ENCODE measurements at regions not wholly inside any gene's neighbourhood (a gene's known extent, or its start where the extent isn't known, plus 50 kb on each side); places are given as distances from the start of the nearest gene placed in this dataset.

DNA sequence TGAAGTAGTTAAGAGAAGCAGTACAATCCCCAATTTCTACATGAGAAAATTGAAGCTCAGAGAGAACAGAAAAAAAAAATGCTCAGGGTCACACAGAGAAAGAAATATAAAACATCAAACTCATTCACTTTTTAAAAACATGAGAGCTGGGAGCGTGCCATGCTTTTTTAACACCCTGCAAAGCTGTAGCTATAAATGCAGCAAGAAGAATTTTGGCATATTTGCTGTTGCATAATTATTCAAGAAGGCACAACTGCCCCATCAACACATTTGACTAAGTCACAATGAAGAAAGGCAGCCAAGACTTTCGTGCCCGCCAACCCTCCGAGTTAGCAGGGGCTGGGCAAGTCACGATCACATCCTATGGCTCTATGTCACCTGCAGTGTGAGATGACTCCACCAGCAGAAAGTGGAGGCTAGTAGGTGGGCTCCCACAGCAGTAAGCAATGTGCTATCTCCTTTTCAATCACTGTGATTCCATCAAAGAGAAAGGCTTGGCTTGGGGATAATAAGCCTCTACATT is 214.8 kb downstream of the DHX15 start:
- TF ChIP-seq SMAD3 (CRISPR knock-in tag; IDR thresholded peaks at IDR 0.05; ENCODE audit: borderline replicate concordance) = no peak
- TF ChIP-seq, protein P1, sequence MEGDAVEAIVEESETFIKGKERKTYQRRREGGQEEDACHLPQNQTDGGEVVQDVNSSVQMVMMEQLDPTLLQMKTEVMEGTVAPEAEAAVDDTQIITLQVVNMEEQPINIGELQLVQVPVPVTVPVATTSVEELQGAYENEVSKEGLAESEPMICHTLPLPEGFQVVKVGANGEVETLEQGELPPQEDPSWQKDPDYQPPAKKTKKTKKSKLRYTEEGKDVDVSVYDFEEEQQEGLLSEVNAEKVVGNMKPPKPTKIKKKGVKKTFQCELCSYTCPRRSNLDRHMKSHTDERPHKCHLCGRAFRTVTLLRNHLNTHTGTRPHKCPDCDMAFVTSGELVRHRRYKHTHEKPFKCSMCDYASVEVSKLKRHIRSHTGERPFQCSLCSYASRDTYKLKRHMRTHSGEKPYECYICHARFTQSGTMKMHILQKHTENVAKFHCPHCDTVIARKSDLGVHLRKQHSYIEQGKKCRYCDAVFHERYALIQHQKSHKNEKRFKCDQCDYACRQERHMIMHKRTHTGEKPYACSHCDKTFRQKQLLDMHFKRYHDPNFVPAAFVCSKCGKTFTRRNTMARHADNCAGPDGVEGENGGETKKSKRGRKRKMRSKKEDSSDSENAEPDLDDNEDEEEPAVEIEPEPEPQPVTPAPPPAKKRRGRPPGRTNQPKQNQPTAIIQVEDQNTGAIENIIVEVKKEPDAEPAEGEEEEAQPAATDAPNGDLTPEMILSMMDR (IDR thresholded peaks at IDR 0.05) = no peak
- TF ChIP-seq MXD4 (CRISPR knock-in tag; IDR thresholded peaks at IDR 0.05; ENCODE audit: borderline replicate concordance) = no peak
- TF ChIP-seq TEAD1 (CRISPR knock-in tag; IDR thresholded peaks at IDR 0.05) = no peak
- TF ChIP-seq, protein P2, sequence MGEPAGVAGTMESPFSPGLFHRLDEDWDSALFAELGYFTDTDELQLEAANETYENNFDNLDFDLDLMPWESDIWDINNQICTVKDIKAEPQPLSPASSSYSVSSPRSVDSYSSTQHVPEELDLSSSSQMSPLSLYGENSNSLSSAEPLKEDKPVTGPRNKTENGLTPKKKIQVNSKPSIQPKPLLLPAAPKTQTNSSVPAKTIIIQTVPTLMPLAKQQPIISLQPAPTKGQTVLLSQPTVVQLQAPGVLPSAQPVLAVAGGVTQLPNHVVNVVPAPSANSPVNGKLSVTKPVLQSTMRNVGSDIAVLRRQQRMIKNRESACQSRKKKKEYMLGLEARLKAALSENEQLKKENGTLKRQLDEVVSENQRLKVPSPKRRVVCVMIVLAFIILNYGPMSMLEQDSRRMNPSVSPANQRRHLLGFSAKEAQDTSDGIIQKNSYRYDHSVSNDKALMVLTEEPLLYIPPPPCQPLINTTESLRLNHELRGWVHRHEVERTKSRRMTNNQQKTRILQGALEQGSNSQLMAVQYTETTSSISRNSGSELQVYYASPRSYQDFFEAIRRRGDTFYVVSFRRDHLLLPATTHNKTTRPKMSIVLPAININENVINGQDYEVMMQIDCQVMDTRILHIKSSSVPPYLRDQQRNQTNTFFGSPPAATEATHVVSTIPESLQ (CRISPR knock-in tag; IDR thresholded peaks at IDR 0.05) = no peak
- TF ChIP-seq CREM (CRISPR knock-in tag; IDR thresholded peaks at IDR 0.05) = no peak
- TF ChIP-seq, protein P3, sequence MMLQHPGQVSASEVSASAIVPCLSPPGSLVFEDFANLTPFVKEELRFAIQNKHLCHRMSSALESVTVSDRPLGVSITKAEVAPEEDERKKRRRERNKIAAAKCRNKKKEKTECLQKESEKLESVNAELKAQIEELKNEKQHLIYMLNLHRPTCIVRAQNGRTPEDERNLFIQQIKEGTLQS (CRISPR knock-in tag; conservative IDR thresholded peaks at IDR 0.05) = no peak
- TF ChIP-seq, protein P4, sequence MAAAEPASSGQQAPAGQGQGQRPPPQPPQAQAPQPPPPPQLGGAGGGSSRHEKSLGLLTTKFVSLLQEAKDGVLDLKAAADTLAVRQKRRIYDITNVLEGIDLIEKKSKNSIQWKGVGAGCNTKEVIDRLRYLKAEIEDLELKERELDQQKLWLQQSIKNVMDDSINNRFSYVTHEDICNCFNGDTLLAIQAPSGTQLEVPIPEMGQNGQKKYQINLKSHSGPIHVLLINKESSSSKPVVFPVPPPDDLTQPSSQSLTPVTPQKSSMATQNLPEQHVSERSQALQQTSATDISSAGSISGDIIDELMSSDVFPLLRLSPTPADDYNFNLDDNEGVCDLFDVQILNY (CRISPR knock-in tag; IDR thresholded peaks at IDR 0.05) = no peak
- TF ChIP-seq MYBL2 (CRISPR knock-in tag; IDR thresholded peaks at IDR 0.05) = no peak
- no peak for TF ChIP-seq NFYB (CRISPR knock-in tag; conservative IDR thresholded peaks at IDR 0.05; ENCODE audit: low read depth)
- TF ChIP-seq RORB (CRISPR knock-in tag; IDR thresholded peaks at IDR 0.05) = no peak
